CD4-positive, alpha-beta T cell treated with Interferon gamma for 1 hour (primary cell): ENCODE measurements at regions not wholly inside any gene's neighbourhood (a gene's known extent, or its start where the extent isn't known, plus 50 kb on each side); places are given as distances from the start of the nearest gene placed in this dataset.

Source experiments
- DNase-seq: peaks from one replicate; pipeline ENCODE4 v3.0.0-alpha.2; 2020

DNA sequence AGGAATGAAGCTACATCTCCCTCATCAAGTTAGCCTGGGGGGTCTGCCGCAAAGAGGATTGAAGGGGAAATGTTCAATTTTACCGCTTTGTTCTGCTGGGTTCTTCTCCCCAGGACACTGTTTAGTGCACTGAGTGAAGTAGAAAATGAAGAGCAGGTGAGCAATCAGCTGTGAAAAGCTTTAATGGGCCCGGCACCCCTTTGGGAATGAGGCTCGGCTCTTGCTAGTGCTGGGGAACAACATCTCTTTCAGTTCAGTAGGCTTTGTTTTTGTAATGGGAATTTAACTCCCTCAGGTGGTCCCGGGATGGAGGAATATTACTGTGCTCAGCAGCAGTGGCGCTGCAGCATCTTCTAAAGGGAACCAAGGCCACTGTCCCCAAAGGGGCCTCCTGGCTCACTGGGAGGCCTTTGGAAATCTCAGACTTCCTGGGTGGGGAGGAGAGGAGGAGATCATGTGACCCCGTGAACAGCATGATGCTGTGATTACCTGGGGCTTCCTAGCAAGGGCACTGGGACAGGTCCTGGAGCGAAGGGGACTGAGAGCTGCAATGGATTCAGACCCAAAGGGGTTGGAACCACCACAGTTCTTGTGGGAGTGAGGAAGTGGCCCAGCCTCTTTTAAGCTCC lies 85.2 kb upstream of the MAX start:
- no peak for DNase-seq

DNA sequence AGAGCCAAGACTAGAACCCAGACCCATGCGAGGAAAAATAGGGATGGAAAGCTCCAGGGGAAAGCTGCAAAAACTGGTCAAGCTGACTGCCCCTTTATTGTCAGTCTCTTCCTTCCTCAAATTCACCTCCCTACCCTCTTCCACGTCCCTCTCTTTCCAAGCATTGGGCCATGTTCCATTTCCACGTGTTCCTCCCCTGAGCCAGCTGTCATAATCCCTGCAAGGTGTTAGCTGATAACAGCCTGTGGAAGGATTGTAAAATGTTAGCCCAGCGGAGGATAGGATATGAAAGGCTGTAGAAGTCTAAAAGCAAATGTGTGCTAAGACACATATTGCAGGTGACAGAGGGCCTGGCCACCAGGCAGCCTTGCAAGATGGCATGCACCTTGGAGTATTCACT lies 88.0 kb upstream of the MAX start:
- no peak for DNase-seq

GRCh38 chr14:65191716-65192115 lies 89.4 kb upstream of the MAX start:
- no peak for DNase-seq

DNA sequence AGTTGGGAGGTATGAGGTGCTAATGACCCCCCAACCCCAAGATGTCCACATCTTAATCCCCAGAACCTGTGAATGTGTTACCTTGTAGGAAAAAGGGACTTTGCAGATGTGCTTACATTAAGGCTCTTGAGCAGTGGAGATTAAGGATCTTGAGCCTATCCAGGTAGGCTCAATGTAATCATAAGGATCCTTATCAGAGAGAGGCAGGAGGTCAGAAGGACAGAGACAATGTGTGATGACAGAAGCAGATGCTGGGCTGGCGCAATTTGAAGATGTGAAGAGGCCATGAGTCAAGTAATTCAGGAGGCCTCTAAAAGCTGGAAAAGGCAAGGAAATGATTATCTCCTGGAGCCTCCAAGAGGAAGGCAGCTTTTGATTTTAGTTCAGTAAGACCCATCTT lies 90.4 kb upstream of the MAX start:
- DNase-seq = no peak

DNA sequence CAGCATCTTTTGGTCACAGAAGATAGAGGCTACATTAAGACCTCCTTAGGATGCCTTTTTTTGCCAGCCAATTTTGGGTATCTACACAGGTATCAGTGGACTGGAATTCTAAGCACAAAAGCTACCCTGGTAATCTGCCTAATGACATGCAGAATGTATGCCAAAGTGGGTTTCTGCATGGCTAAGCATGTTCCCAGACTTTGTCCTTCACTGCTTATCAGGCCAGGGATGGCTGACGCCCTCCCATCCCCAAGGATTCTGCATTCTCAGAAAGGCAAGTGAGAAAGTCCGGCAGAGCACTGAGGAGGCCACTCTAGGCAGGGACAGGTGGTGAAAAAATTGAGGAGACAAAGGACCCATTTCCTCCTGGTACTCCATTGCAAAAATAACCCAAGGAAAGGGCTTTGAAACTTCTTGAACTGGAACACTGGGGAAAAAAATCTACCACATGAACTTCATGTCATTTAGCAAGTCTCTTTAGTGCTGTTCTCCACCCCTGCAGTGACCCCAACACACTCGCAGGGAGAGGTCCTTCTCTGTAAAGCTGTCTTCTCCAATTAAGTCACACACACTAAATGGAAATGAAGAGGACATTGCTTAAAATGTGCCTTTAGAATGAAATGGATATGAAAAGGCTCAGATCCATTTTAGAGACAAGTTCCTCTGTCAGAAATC lies 91.7 kb upstream of the MAX start:
- no peak for DNase-seq

- no peak for DNase-seq
Measured at GRCh38 chr14:65195042-65195719, 92.9 kb upstream of the MAX start.

DNA sequence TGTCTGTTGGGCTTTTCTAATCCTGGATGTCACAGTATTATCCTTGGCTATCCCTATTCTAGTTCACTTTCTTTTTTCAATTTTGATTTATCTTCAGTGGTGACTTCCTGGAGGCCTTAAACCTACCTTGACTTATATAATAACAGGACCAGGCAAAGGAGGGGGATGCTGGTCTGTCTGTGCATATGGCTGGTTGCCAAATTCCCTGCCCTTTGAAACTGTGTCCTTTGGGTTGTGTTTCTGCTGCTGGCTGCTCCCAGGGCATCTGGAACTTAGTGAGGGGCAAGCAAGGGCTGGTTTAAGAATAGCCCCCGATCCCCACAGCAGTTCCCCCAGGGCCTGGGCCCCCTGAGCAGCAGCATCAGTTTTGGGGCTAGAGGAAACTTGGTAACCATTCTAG lies 96.0 kb upstream of the MAX start:
- no peak for DNase-seq

- DNase-seq = no peak
Measured at GRCh38 chr14:65200454-65200853, 98.1 kb upstream of the MAX start.

- DNase-seq = no peak
Measured at GRCh38 chr14:65203574-65203973, 101.3 kb upstream of the MAX start.

- no peak for DNase-seq
Measured at GRCh38 chr14:65204056-65204455, 101.7 kb upstream of the MAX start.

GRCh38 chr14:65206078-65206447 lies 103.7 kb upstream of the MAX start:
- no peak for DNase-seq

- DNase-seq = no peak
Measured at GRCh38 chr14:65206448-65207096, 104.3 kb upstream of the MAX start.

- DNase-seq = no peak
Measured at GRCh38 chr14:65208548-65208947, 106.2 kb upstream of the MAX start.

DNA sequence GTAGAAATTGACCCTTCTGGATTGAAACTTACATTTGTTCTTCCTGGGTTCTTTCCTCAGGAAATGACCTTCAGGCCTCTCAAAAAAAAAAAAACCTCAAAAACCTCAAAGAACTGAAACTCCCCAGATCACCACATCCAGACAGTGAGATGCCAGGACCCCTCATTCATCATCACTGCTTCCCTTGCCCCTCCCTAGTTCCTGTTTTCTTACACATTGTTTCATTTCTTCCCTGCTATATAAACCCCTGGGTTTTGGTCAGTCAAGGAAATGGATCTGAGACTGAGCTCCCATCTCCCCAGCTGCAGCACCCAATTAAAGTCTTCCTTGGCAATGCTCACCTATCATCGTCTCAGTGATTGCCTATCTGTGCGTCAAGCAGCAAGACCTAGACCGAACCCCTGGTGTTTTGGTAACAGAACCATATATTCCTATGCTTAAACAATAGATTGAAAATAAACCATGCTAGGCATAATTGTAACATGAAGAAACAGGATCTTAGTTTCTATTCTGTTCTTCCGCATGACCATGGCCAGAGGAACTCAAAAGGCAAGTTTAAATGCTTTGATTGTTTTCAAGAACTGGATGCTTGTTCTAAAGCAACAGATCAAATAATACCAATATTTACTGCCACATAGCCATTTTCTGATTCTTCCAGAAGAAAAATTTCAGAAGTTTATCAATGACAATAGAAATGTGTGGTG lies 108.0 kb upstream of the MAX start:
- DNase-seq = peak; percentile 33

DNA sequence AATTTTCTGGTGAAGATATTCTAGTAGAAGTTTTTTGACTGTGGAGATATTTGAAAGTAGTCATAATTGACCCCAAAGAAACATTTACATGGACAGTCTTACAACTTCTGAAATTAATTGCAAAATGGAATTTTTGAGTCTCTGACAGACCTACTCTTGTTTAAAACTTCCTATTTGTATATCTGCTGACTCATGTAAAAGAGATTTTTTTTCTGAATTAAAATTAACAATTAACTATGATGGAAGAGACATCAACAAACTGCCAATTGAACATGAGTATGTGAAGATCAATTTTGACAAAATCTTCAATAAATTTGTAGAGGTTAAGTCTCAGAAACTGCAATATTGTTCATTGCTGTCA lies 108.5 kb upstream of the MAX start:
- DNase-seq = no peak

DNA sequence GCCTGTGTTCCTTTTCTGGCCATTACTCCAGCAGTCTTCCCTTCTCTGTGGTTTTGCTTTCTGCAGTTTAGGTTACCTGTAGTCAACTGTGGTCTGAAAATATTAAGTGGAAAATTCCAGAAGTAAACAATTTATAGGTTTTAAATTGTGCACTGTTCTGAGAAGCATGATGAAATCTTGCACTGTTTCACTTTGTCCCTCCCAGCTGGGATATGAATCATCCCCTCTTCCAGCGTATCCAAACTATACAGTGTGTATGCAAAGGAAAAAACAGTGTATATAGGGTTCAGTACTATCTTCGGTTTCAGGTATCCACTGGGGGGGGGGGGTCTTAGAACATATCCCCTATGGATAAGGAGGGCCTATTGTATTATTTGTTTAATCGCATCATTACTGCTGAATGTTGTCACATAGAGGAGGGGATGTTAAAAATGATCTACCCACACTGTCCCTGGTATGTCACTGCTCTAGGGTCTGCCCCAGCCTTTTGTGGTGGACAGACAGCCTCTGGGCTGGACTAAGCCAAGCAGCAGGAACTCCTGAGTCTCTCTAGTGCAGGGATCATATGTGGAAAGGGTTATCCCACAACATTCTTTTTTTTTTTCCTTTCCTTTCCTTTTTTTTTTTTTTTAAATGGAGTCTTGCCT lies 109.1 kb upstream of the MAX start:
- DNase-seq = no peak

DNA sequence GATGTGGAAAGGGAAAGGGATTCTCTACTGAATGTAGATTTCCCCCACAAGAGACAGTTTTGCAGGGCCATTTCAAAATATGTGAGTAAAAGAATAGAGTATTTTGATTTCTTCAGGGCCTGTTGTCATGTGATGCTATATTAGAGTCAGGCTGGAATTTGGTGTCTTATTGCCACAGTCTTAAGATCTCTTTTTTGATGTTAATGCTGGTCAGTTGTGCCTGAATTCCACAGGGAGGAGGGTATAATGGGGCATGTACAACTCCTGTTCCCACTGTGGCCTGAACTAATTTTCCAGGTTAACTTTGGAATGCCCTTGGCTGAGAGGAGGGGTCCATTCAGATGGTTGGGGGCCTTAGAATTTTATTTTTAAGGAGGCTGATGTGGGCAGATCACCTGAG lies 111.0 kb upstream of the MAX start:
- DNase-seq = no peak

DNA sequence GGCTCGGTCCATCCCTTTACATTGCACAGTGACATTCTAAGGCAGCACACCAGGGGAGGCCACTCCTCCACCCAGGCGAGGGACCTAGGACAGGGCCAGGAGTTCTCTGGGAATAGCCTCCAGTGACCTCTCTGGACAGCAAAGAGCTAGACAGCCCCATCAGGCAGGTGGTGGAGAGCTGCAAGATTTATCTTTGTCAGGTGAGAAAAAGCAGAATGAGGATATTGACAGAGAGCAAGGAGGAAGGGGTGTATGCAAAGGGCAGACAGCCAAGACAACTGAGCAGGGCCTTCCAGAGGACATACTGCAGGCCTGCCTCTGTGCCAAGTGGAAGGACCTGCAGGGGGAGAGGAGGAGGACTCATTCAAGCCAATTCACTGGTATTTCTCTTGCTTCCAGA lies 112.4 kb upstream of the MAX start:
- DNase-seq = no peak

GRCh38 chr14:65219353-65219752 lies 117.0 kb upstream of the MAX start:
- DNase-seq = no peak

DNA sequence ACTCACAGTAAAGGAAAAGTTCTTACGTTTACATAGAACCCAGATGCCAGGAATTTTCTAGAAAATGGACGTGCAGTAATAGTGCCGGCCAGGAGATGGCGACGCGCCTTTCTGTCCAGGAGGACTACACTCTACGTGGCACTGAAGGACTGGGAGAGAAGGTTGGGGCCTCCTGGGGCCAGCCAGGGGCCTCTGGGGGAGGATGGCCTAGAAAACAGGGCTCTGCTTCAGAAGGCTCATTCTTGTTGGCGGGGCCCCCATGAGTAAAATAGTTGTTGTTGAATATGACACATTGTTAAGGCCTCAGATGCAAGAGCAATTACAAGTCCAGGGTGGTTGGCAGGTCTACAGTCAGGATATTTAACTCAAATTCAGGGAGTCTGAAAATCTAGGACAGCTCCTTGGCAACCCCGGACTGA lies 120.1 kb upstream of the MAX start:
- peak; percentile 34 for DNase-seq

DNA sequence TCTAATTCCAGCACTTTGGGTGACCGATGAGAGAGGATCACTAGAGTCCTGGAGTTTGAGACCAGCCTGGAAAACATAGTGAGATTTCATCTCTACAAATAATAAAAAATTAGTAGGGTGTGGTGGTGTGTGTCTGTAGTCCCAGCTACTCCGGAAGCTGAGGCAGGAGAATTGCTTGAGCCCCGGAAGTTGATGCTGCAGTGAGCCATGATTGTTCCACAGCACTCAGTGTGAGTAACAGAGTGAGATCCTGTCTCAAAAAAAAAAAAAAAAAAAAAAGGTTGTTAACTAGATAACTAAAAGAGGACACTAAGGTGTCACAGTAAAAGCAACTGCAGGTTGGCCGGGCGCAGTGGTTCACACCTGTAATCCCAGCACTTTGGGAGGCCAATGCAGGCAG lies 121.3 kb upstream of the MAX start:
- no peak for DNase-seq

DNA sequence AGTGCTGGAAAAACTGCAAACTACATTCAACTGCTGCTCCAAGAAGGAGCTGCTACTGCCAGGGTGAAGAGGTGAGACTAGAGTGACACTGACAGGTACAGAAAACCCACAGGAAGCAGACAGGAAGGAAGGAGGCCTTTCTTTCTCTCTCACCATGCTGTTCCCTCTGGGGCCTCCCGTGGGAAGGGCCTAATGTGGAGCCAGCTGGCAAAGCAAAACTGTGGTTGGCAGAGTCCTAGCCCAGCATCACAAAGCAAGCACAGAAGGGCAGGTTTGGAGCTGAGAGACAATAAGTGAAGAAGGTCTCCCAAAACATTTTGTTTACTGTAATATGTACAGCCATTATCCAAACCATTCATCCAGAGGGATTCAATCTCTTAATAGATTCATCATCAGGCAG lies 122.5 kb upstream of the MAX start:
- no peak for DNase-seq
